B cell (primary cell): ENCODE measurements at regions not wholly inside any gene's neighbourhood (a gene's known extent, or its start where the extent isn't known, plus 50 kb on each side); places are given as distances from the start of the nearest gene placed in this dataset.

Source experiments
- ATAC-seq: fragments of 200-7000 bp; cut with Tn5 transposase; one replicate; pipeline ENCODE4 v1.10.0; 2021; ENCODE audit warnings: low read depth, mild to moderate bottlenecking, moderate number of reproducible peaks, moderate library complexity
- CTCF ChIA-PET: fragments of 350-600 bp; sonication (Branson Sonifier 250); formaldehyde crosslinking; loops from one replicate; lab custom pipeline; 2021; ENCODE audit warnings: antibody characterized with exemption, inconsistent platforms; lab: Charles Lee
- POLR2A ChIA-PET: fragments of 350-600 bp; sonication (Branson Sonifier 250); formaldehyde crosslinking; loops from one replicate; lab custom pipeline; 2021; ENCODE audit warnings: antibody characterized with exemption; lab: Charles Lee
- DNase-seq: peaks from one replicate; pipeline ENCODE4 v3.0.0; 2013
- H2AFZ ChIP-seq: 2 replicates; pipeline ENCODE4 v1.6.1; 2012; ENCODE audit warnings: mild to moderate bottlenecking, low read depth, low read length; ENCODE audit not compliant: insufficient read depth, poor library complexity, severe bottlenecking
- H3K27ac ChIP-seq, 2 donors: 1 replicate in 1 of 2; 2 replicates in 1 of 2; pipeline ENCODE4 v1.5.1; 2012 to 2013; ENCODE audit warnings: low read length in 2 of 2, mild to moderate bottlenecking in 2 of 2, moderate library complexity in 1 of 2
- H3K27me3 ChIP-seq, 4 experiments: fragments of 200-600 bp in 1 of 4; sonication (generic) in 1 of 4; replicated peaks in 1 of 4; 1 replicate in 2 of 4; 2 replicates in 2 of 4; pipeline versions ENCODE4 v1.6.1 to v1.7.0; 2013 to 2016; ENCODE audit warnings: low read length in 3 of 4, mild to moderate bottlenecking in 2 of 4, mixed read lengths in 1 of 4, moderate library complexity in 1 of 4; ENCODE audit not compliant: insufficient read depth in 4 of 4, control insufficient read depth in 3 of 4; ENCODE audit errors: control extremely low read depth in 1 of 4
- H3K36me3 ChIP-seq, 2 experiments: replicated peaks in 1 of 2; 1 replicate in 1 of 2; 2 replicates in 1 of 2; pipeline versions ENCODE4 v1.6.1 to v1.7.1; 2013; ENCODE audit warnings: low read length in 1 of 2; ENCODE audit not compliant: insufficient read depth in 2 of 2, control insufficient read depth in 1 of 2; ENCODE audit errors: control extremely low read depth in 1 of 2, extremely low read depth in 1 of 2
- H3K4me1 ChIP-seq, 2 donors: fragments of 200-600 bp in 1 of 2; sonication (generic) in 1 of 2; 1 replicate in 1 of 2; 2 replicates in 1 of 2; pipeline versions ENCODE4 v1.5.1 to v1.6.1; 2013 to 2017; ENCODE audit warnings: low read length in 2 of 2; ENCODE audit not compliant: control insufficient read depth in 2 of 2, insufficient read depth in 2 of 2
- H3K4me2 ChIP-seq: replicated peaks from 2 replicates; pipeline ENCODE3; 2012; ENCODE audit warnings: mild to moderate bottlenecking, low read depth, low read length; ENCODE audit not compliant: poor library complexity, severe bottlenecking
- H3K4me3 ChIP-seq, 5 experiments: fragments of 200-600 bp in 1 of 5; sonication (generic) in 1 of 5; 1 replicate in 3 of 5; 2 replicates in 2 of 5; pipeline versions ENCODE4 v1.5.1 to v1.7.0; 2011 to 2016; ENCODE audit warnings: low read length in 4 of 5, mild to moderate bottlenecking in 4 of 5, low read depth in 2 of 5, control low read depth in 1 of 5, moderate library complexity in 1 of 5; ENCODE audit not compliant: insufficient read depth in 1 of 5; ENCODE audit errors: control extremely low read depth in 1 of 5, extremely low read depth in 1 of 5
- H3K79me2 ChIP-seq: fragments of 200-600 bp; sonication (generic); one replicate; pipeline ENCODE4 v1.6.0; 2016; ENCODE audit warnings: low read length; ENCODE audit not compliant: control insufficient read depth, insufficient read depth
- H3K9ac ChIP-seq: fragments of 200-600 bp; sonication (generic); 2 replicates; pipeline ENCODE4 v1.6.1; 2017; ENCODE audit warnings: mild to moderate bottlenecking, low read length, moderate library complexity
- H3K9me3 ChIP-seq, 3 donors: one replicate each; pipeline versions ENCODE4 v1.6.1 to v1.7.1; 2013; ENCODE audit warnings: low read length in 2 of 3; ENCODE audit not compliant: control insufficient read depth in 2 of 3, insufficient read depth in 1 of 3; ENCODE audit errors: control extremely low read depth in 1 of 3
- H4K20me1 ChIP-seq: 2 replicates; pipeline ENCODE4 v1.6.0; 2012; ENCODE audit warnings: mild to moderate bottlenecking, low read length; ENCODE audit not compliant: insufficient read depth, control insufficient read depth, poor library complexity, severe bottlenecking
- H3K27ac Mint-ChIP-seq: one replicate; pipeline ENCODE4 v1.8.0; 2021; ENCODE audit warnings: mixed read lengths
- H3K27me3 Mint-ChIP-seq: one replicate; pipeline ENCODE4 v1.8.0; 2021; ENCODE audit warnings: mixed read lengths
- H3K4me1 Mint-ChIP-seq: one replicate; pipeline ENCODE4 v1.8.0; 2021; ENCODE audit warnings: mixed read lengths
- H3K4me3 Mint-ChIP-seq: one replicate; pipeline ENCODE4 v1.8.0; 2021; ENCODE audit warnings: mixed read lengths
- H3K9me3 Mint-ChIP-seq: one replicate; pipeline ENCODE4 v1.8.0; 2022; ENCODE audit warnings: mixed read lengths; ENCODE audit not compliant: insufficient read depth
- CTCF ChIP-seq: fragments of 200-600 bp; IDR thresholded peaks from one replicate; pipeline ENCODE4 v1.8.0; 2022; ENCODE audit warnings: antibody characterized with exemption, mild to moderate bottlenecking
- EZH2 ChIP-seq: IDR thresholded peaks from 2 replicates; pipeline ENCODE4 v1.6.1; 2012; ENCODE audit warnings: borderline replicate concordance, low read depth, mild to moderate bottlenecking, moderate library complexity, low read length; ENCODE audit not compliant: insufficient read depth, poor library complexity, severe bottlenecking
- WGBS: methylation state at CpG from one replicate; pipeline ENCODE4 v1.1.5; 2013; ENCODE audit warnings: missing lambda C conversion rate; ENCODE audit not compliant: insufficient coverage; 5-methylcytosine and 5-hydroxymethylcytosine counted together
- intact Hi-C: fragments of 100-400 bp; cut with micrococcal nuclease; formaldehyde crosslinking; loops from one replicate; pipeline ENCODE4 v1.10.0; 2022

- Histone ChIP-seq H2AFZ (no peak overlapping the region), H3K4me2 (no peak overlapping the region), H3K9me3 (no peaks in the 10 kb centered on the region), H4K20me1 (no peaks in the 10 kb centered on the region), H3K79me2 (no peaks in the 10 kb centered on the region), H3K36me3 (no peaks in the 10 kb centered on the region), H3K4me3 (no peak overlapping the region), H3K27me3 (peaks cover 0 to 2% (median 0%) of the 10 kb centered on the region in 4 experiments), H3K9ac (no peak overlapping the region), H3K27ac (no peak overlapping the region), H3K4me1 (no peaks in the 10 kb centered on the region)
- Mint-ChIP-seq H3K4me3 (no peak overlapping the region), H3K9me3 (no peaks in the 10 kb centered on the region), H3K27ac (no peak overlapping the region), H3K4me1 (no peaks in the 10 kb centered on the region), H3K27me3 (no peaks in the 10 kb centered on the region)
- no peak for TF ChIP-seq EZH2
- no peak for TF ChIP-seq CTCF
- ATAC-seq: no peak
- intact Hi-C loops: no loop called here
- ChIA-PET CTCF (no interaction called here), POLR2A (no interaction called here)
- 94% methylated on average over 2 of the region's 3 CpGs for WGBS
- DNase-seq: no peak
These were observed 63.0 kb upstream of the CELF4 start for GRCh38 chr18:37628470-37629220.

- intact Hi-C loops: no loop called here
- no peak for DNase-seq
- H3K9me3 Mint-ChIP-seq: no peaks in the 10 kb centered on the region
- no peak overlapping the region for H3K4me3 Mint-ChIP-seq
- Histone ChIP-seq H3K79me2 (no peaks in the 10 kb centered on the region), H3K36me3 (no peaks in the 10 kb centered on the region), H4K20me1 (no peaks in the 10 kb centered on the region), H3K4me1 (no peaks in the 10 kb centered on the region), H3K4me3 (no peak overlapping the region), H2AFZ (no peak overlapping the region), H3K4me2 (no peak overlapping the region), H3K27ac (no peak overlapping the region), H3K27me3 (no peaks in the 10 kb centered on the region), H3K9me3 (no peaks in the 10 kb centered on the region), H3K9ac (no peak overlapping the region)
- POLR2A ChIA-PET: no interaction called here
- no peaks in the 10 kb centered on the region for H3K27me3 Mint-ChIP-seq
- no peak for TF ChIP-seq CTCF
- no peak for TF ChIP-seq EZH2
- H3K4me1 Mint-ChIP-seq: no peaks in the 10 kb centered on the region
- WGBS: 93% methylated on average over 2 of the region's 2 CpGs
- H3K27ac Mint-ChIP-seq: no peak overlapping the region
- no peak for ATAC-seq
- CTCF ChIA-PET: no interaction called here
These were observed 58.7 kb upstream of the CELF4 start for GRCh38 chr18:37624318-37624717.
